SK-N-DZ (cell line): ENCODE measurements at regions not wholly inside any gene's neighbourhood (a gene's known extent, or its start where the extent isn't known, plus 50 kb on each side); places are given as distances from the start of the nearest gene placed in this dataset.

Source experiments
- DNase-seq: peaks from one replicate; pipeline ENCODE4 v3.0.0-alpha.2; 2015; ENCODE audit warnings: low spot score

GRCh38 chr2:222797261-222797660, 63.6 kb upstream of the ACSL3 start:
- peak; percentile 9 for DNase-seq

- DNase-seq = no peak
These were observed 63.0 kb upstream of the ACSL3 start for GRCh38 chr2:222797871-222798270.

DNA sequence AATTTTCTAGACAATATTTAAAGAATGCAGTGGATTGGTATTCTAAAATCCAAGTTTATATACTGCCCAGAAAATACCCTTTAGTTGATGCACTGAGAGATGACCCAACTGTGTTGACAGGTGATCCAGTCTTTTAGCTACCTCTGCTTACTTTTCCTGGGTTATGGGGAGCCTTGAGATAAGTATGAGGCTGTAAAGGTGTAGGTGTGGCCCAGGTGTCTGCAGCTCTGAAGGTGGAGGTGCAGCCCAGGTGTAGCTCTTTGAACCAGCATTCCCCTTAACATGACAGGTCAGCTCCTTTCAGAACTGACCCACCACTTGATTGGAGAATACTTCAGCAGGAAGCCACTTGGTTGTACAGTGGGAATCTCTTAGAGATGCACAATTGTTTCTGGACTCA, 62.3 kb upstream of the ACSL3 start:
- no peak for DNase-seq

GRCh38 chr2:222799262-222799918, 61.4 kb upstream of the ACSL3 start:
- DNase-seq = no peak

DNA sequence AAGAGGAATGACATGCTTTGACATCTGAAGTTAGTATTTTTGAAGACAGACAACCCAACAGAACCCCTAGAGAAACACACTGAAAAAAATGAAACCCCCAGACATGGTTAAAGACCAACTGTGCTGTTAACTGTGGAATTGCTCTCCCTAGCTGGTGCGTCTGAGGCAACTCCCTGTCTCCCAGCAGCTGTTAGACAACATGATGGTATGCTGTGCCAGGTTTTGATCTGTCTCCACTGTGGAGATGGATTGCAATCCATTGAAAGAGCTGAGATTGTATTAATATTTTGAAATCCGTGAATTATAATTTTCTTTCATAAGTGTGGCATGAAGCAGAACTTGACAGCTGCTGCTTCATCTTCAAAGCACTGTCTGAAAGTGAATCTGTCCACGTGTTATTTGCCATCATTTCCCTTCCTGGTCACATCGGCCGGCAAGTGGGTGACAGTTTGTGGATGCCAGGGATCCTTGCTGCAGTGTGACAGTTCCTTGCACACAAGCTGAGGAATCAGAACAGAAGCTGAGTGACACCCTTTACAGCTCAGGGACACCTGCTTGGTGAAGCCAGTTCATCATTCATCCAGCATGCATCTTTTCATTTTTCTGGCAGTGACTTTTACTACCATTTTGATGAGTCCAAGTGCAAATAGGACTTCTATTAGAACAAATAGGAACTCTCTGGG, 58.2 kb upstream of the ACSL3 start:
- no peak for DNase-seq

DNA sequence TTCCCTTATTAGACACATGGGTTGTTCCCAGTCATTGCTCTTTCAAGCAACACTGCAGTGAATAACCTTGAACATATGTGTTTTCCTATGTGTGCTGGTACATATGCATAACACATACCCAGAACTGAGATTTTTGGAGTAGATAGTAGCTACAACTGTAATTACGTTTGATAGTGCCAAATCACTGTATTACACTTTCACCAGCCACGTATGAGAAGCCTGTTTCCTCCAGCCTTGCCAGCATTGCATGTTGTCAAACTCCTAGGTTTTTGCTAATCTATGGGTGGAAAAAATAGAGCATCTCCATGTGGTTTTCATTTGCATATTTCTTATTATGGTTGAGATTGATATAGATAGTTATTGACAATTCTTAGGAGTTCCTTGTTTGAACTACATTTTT, 56.5 kb upstream of the ACSL3 start:
- DNase-seq = no peak

GRCh38 chr2:222805591-222806304, 55.1 kb upstream of the ACSL3 start:
- DNase-seq = no peak

DNA sequence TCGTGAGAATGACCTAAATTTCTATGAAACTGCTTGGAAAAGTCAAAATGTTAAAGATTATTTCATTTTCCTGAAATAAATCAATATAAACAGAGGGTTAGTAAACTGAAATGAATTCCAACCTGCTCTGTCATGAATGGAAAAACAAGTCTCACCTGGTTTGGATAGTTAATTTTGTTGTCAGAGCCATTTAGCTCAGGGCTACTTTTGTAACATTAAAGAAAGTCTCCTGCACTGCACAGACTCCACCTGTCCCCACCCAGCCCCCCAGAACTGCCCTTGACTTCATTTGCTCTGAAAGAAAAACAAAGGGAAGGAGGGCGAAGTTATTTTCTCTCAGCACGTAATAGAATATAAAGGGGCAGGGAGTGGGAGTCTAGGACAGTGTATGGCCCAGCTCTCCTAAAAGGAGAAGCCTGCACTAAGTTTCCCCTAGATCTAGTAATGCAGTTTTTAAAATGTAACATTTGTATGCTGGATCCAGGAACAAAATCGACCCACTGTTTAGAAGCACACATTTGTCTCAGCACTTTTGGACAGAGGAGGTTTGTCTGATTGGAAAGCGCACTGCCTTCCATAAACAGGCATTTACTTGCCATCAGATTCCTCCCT, 54.2 kb upstream of the ACSL3 start:
- DNase-seq = no peak

DNA sequence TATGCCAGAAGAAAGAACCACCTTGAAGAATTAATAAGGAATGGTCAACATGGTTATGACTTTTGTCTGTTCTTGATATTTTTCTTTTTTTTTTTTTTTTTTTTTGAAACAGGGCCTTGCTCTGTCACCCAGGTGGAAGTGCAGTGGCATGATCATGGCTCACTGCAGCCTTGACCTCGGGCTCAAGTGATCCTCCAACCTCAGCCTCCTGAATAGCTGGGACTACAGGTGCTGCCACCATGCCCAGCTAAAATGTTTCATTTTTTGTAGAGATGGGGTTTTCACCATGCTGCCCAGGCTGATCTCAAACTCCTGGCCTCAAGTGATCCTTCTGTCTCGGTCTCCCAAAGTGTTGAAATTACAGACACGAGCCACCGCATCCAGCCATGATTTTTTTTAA, 53.4 kb upstream of the ACSL3 start:
- no peak for DNase-seq

- DNase-seq = no peak
These were observed 51.3 kb upstream of the ACSL3 start for GRCh38 chr2:222809582-222809981.

GRCh38 chr2:222810044-222810443, 50.8 kb upstream of the ACSL3 start:
- no peak for DNase-seq
